SK-N-SH (cell line): ENCODE measurements at regions not wholly inside any gene's neighbourhood (a gene's known extent, or its start where the extent isn't known, plus 50 kb on each side); places are given as distances from the start of the nearest gene placed in this dataset.

Experiments
- CTCF ChIA-PET: fragments of 300-600, 350-600 bp; formaldehyde crosslinking; extraction: SDS; loops from one replicate; lab custom pipeline; 2021; lab: Yijun Ruan, JAX
- POLR2A ChIA-PET: fragments of 350-600 bp; sonication (Branson Sonifier 250); formaldehyde crosslinking; extraction: SDS; loops from one replicate; lab custom pipeline; 2020; ENCODE audit warnings: antibody characterized with exemption, inconsistent platforms; lab: Yijun Ruan, JAX
- DNase-seq: peaks from one replicate; pipeline ENCODE4 v3.0.0; 2012
- H2AFZ ChIP-seq: fragments of 200-600 bp; sonication (generic); 2 replicates; pipeline ENCODE4 v1.8.1; 2016; ENCODE audit warnings: antibody characterized with exemption, mild to moderate bottlenecking, low read depth
- H3F3A ChIP-seq: fragments of 200-600 bp; sonication (generic); replicated peaks from 2 replicates; pipeline ENCODE3; 2016; ENCODE audit warnings: antibody characterized with exemption, mild to moderate bottlenecking; ENCODE audit not compliant: insufficient read depth
- H3K27ac ChIP-seq, 2 experiments: fragments of 200-500 bp in 1 of 2; fragments of 200-600 bp in 1 of 2; sonication (Bioruptor generic) in 1 of 2; sonication (generic), shearing (Covaris generic) in 1 of 2; 2 replicates each; pipeline versions ENCODE4 v1.5.1 to v1.6.1; 2014 to 2016; ENCODE audit warnings: low read depth in 2 of 2, inconsistent platforms in 1 of 2, low read length in 1 of 2, mild to moderate bottlenecking in 1 of 2, mixed read lengths in 1 of 2
- H3K27me3 ChIP-seq: fragments of 200-600 bp; sonication (generic), shearing (Covaris generic); 2 replicates; pipeline ENCODE4 v1.6.1; 2016; ENCODE audit warnings: mixed run types; ENCODE audit not compliant: insufficient read depth
- H3K36me3 ChIP-seq, 2 experiments: fragments of 200-500 bp in 1 of 2; fragments of 200-600 bp in 1 of 2; sonication (Bioruptor generic) in 1 of 2; sonication (generic) in 1 of 2; replicated peaks in 1 of 2; 2 replicates each; pipeline versions ENCODE3 to v1.5.1; 2014 to 2016; ENCODE audit warnings: low read length in 1 of 2, mild to moderate bottlenecking in 1 of 2; ENCODE audit not compliant: insufficient read depth in 2 of 2, control insufficient read depth in 1 of 2
- H3K4me1 ChIP-seq, 2 experiments: fragments of 200-500 bp in 1 of 2; fragments of 200-600 bp in 1 of 2; sonication (Bioruptor generic) in 1 of 2; sonication (generic), shearing (Covaris generic) in 1 of 2; 2 replicates each; pipeline versions ENCODE4 v1.5.1 to v1.6.1; 2014 to 2016; ENCODE audit warnings: low read depth in 1 of 2, low read length in 1 of 2, mixed run types in 1 of 2; ENCODE audit not compliant: insufficient read depth in 2 of 2, control insufficient read depth in 1 of 2
- H3K4me2 ChIP-seq: fragments of 200-600 bp; sonication (generic), shearing (Covaris generic); 2 replicates; pipeline ENCODE4 v1.6.1; 2017; ENCODE audit warnings: mixed run types
- H3K4me3 ChIP-seq, 2 experiments: fragments of 200-500 bp in 1 of 2; fragments of 200-600 bp in 1 of 2; sonication (Bioruptor generic) in 1 of 2; sonication (generic), shearing (Covaris generic) in 1 of 2; 2 replicates each; pipeline versions ENCODE4 v1.5.1 to v1.8.1; 2014 to 2016; ENCODE audit warnings: low read depth in 2 of 2, inconsistent platforms in 1 of 2, low read length in 1 of 2, mild to moderate bottlenecking in 1 of 2, mixed read lengths in 1 of 2, moderate library complexity in 1 of 2
- H3K79me2 ChIP-seq: fragments of 200-600 bp; sonication (generic); 2 replicates; pipeline ENCODE4 v1.8.1; 2017; ENCODE audit warnings: mild to moderate bottlenecking; ENCODE audit not compliant: insufficient read depth
- H3K9ac ChIP-seq: fragments of 200-600 bp; sonication (generic); 2 replicates; pipeline ENCODE4 v1.6.1; 2017; ENCODE audit warnings: mixed run types
- H3K9me2 ChIP-seq: fragments of 200-600 bp; sonication (generic); 2 replicates; pipeline ENCODE4 v1.6.1; 2017; ENCODE audit warnings: mixed run types
- H3K9me3 ChIP-seq: fragments of 200-600 bp; sonication (generic); 2 replicates; pipeline ENCODE4 v1.6.1; 2017; ENCODE audit warnings: mixed run types, mild to moderate bottlenecking, moderate library complexity
- H4K20me1 ChIP-seq: fragments of 200-600 bp; sonication (generic); 2 replicates; pipeline ENCODE4 v1.6.1; 2017; ENCODE audit warnings: mild to moderate bottlenecking, mixed run types; ENCODE audit not compliant: insufficient read depth
- EP300 ChIP-seq, 2 experiments: IDR thresholded peaks; 2 replicates each; pipeline versions ENCODE4 v1.4.0 to v1.6.1; 2012; ENCODE audit warnings: borderline replicate concordance in 1 of 2, low read depth in 1 of 2, low read length in 1 of 2
- EZH2phosphoT487 ChIP-seq: fragments of 200-600 bp; sonication (generic); IDR thresholded peaks from 2 replicates; pipeline ENCODE4 v1.6.1; 2017; ENCODE audit warnings: low read depth, mixed run types, mild to moderate bottlenecking, antibody characterized with exemption, moderate library complexity, borderline replicate concordance
- FOSL2 ChIP-seq: IDR thresholded peaks from 2 replicates; pipeline ENCODE4 v1.4.0; 2012; ENCODE audit warnings: low read depth, mild to moderate bottlenecking, moderate library complexity, borderline replicate concordance
- FOXJ3 ChIP-seq: sonication (generic); formaldehyde crosslinking; IDR thresholded peaks from 2 replicates; pipeline ENCODE4 v1.5.1; 2020; ENCODE audit warnings: mild to moderate bottlenecking, missing genetic modification reagents
- FOXM1 ChIP-seq: IDR thresholded peaks from 2 replicates; pipeline ENCODE4 v1.4.0; 2012; ENCODE audit warnings: low read depth, mild to moderate bottlenecking
- GABPA ChIP-seq: IDR thresholded peaks from 2 replicates; pipeline ENCODE4 v1.4.0; 2012; ENCODE audit warnings: low read depth, mild to moderate bottlenecking
- JUND ChIP-seq: IDR thresholded peaks from 2 replicates; pipeline ENCODE4 v1.4.0; 2012
- MEF2A ChIP-seq: IDR thresholded peaks from 2 replicates; pipeline ENCODE4 v1.4.0; 2012; ENCODE audit warnings: low read depth, borderline replicate concordance
- NFIC ChIP-seq: IDR thresholded peaks from 2 replicates; pipeline ENCODE4 v1.4.0; 2012; ENCODE audit warnings: borderline replicate concordance
- NRF1 ChIP-seq: IDR thresholded peaks from 2 replicates; pipeline ENCODE4 v1.6.1; 2012; ENCODE audit warnings: low read depth, mild to moderate bottlenecking, low read length
- POLR2AphosphoS5 ChIP-seq: IDR thresholded peaks from 2 replicates; pipeline ENCODE4 v1.6.1; 2012; ENCODE audit warnings: low read depth, low read length
- RCOR1 ChIP-seq: fragments of 150-350 bp; IDR thresholded peaks from 2 replicates; pipeline ENCODE4 v1.6.1; 2017; ENCODE audit warnings: antibody characterized with exemption, low read length
- RXRA ChIP-seq: IDR thresholded peaks from 2 replicates; pipeline ENCODE4 v1.4.0; 2012; ENCODE audit warnings: low read depth, mild to moderate bottlenecking, borderline replicate concordance
- SIN3A ChIP-seq: IDR thresholded peaks from 2 replicates; pipeline ENCODE4 v1.6.1; 2012; ENCODE audit warnings: low read depth, mild to moderate bottlenecking, low read length, moderate library complexity, borderline replicate concordance
- TCF12 ChIP-seq: IDR thresholded peaks from 2 replicates; pipeline ENCODE4 v1.4.0; 2012
- TEAD4 ChIP-seq: IDR thresholded peaks from 2 replicates; pipeline ENCODE4 v1.4.0; 2012; ENCODE audit warnings: mild to moderate bottlenecking, borderline replicate concordance; ENCODE audit not compliant: insufficient read depth
- WGBS: methylation state at CpG from one replicate; pipeline ENCODE4 v1.1.6; 2017; ENCODE audit warnings: low lambda C conversion rate; 5-methylcytosine and 5-hydroxymethylcytosine counted together
- TF ChIP-seq, protein P1 (sequence below): IDR thresholded peaks from 2 replicates; pipeline ENCODE4 v1.4.0; 2012; ENCODE audit warnings: low read depth, borderline replicate concordance
- TF ChIP-seq, protein P2 (sequence below): fragments of 150-350 bp; IDR thresholded peaks from 2 replicates; pipeline ENCODE4 v1.6.1; 2016; ENCODE audit warnings: mild to moderate bottlenecking, low read depth, low read length
- TF ChIP-seq, protein P3 (sequence below): IDR thresholded peaks from 2 replicates; pipeline ENCODE4 v1.4.0; 2012; ENCODE audit warnings: low read depth, borderline replicate concordance

DNA sequence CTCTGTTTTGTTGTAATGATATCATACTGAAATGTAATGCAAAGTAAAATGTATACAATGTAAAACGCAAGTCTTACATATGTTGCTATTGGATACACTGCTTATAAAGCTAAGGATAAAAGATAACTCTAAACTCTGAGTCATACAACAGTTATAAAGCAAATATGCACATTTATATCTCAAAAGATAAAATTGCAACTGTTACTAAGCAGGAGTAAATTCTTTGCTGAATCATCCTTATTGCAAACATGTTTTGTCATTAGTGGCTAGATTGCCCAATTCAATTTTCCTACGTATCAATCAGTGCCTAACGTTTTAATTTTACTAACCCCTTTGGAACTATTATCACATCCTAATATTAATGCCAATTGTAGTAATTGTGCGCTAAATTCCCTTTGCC is 762.9 kb downstream of the LTN1 start (continued):
- TF ChIP-seq, protein P1, sequence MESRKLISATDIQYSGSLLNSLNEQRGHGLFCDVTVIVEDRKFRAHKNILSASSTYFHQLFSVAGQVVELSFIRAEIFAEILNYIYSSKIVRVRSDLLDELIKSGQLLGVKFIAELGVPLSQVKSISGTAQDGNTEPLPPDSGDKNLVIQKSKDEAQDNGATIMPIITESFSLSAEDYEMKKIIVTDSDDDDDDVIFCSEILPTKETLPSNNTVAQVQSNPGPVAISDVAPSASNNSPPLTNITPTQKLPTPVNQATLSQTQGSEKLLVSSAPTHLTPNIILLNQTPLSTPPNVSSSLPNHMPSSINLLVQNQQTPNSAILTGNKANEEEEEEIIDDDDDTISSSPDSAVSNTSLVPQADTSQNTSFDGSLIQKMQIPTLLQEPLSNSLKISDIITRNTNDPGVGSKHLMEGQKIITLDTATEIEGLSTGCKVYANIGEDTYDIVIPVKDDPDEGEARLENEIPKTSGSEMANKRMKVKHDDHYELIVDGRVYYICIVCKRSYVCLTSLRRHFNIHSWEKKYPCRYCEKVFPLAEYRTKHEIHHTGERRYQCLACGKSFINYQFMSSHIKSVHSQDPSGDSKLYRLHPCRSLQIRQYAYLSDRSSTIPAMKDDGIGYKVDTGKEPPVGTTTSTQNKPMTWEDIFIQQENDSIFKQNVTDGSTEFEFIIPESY, result no peak
- TF ChIP-seq NFIC, result peak; percentile 63
- peak; percentile 85 for TF ChIP-seq TEAD4
- TF ChIP-seq NRF1, result no peak
- TF ChIP-seq FOSL2, result peak; percentile 93

DNA sequence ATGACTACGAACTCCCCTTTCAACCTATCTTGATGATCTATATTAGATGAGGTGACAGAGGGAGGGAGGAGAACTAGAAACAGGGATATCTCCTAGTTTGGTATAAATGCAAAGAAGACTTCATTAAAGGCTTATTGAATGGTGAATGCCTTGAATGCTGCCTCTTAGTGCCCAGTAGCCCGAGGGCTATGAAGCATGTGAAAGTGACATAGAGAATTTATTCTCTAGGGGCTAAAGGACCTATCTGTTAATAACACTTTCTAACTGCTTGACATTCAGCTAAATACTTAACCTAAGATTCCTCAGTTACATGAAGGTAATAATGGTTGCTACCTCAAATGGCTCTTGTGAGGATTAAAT is 764.1 kb downstream of the LTN1 start:
- H3K27ac ChIP-seq, result peak overlapping the region in 1 of 2 experiments; percentile 85; a peak in 2 of 4 replicates
- peaks cover 19% of the 10 kb centered on the region for H3F3A ChIP-seq

More for the DNA sequence above, 764.1 kb downstream of the LTN1 start:
- TF ChIP-seq, protein P2, sequence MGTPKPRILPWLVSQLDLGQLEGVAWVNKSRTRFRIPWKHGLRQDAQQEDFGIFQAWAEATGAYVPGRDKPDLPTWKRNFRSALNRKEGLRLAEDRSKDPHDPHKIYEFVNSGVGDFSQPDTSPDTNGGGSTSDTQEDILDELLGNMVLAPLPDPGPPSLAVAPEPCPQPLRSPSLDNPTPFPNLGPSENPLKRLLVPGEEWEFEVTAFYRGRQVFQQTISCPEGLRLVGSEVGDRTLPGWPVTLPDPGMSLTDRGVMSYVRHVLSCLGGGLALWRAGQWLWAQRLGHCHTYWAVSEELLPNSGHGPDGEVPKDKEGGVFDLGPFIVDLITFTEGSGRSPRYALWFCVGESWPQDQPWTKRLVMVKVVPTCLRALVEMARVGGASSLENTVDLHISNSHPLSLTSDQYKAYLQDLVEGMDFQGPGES, result no peak
- TF ChIP-seq EP300 (IDR thresholded peaks at IDR 0.05; ENCODE audit: borderline replicate concordance in 1 of 2, low read depth in 1 of 2, low read length in 1 of 2) (no peak), RXRA (no peak), TCF12 (no peak), SIN3A (no peak), POLR2AphosphoS5 (no peak), FOXJ3 (no peak), RCOR1 (no peak), TEAD4 (no peak), EZH2phosphoT487 (no peak), FOXM1 (no peak), GABPA (no peak), MEF2A (no peak), FOSL2 (no peak), JUND (no peak)
- TF ChIP-seq, protein P3, sequence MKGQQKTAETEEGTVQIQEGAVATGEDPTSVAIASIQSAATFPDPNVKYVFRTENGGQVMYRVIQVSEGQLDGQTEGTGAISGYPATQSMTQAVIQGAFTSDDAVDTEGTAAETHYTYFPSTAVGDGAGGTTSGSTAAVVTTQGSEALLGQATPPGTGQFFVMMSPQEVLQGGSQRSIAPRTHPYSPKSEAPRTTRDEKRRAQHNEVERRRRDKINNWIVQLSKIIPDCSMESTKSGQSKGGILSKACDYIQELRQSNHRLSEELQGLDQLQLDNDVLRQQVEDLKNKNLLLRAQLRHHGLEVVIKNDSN, result no peak
- H3K9ac ChIP-seq, result no peak overlapping the region
- H3K4me1 ChIP-seq, result peaks cover 0 to 10% of the 10 kb centered on the region in 2 experiments; a peak in 2 of 4 replicates
- no peaks in the 10 kb centered on the region for H3K36me3 ChIP-seq
- no peak overlapping the region for H3K4me2 ChIP-seq
- no peaks in the 10 kb centered on the region for H3K27me3 ChIP-seq
- CTCF ChIA-PET, result interaction anchor here (0.9 kb wide), 1 partner anchor 20 kb away, joined by 3 read pairs; no protein-coding TSS in a partner anchor
- WGBS, result 75% methylated on average over 2 of the region's 2 CpGs
- no peak overlapping the region for H3K4me3 ChIP-seq
- POLR2A ChIA-PET, result no interaction called here
- no peak for DNase-seq
- H3K9me2 ChIP-seq, result no peaks in the 10 kb centered on the region
- no peaks in the 10 kb centered on the region for H3K9me3 ChIP-seq
- no peaks in the 10 kb centered on the region for H3K79me2 ChIP-seq
- no peaks in the 10 kb centered on the region for H4K20me1 ChIP-seq
- H2AFZ ChIP-seq, result no peak overlapping the region
